ENCODE measurements at regions not wholly inside any gene's neighbourhood (a gene's known extent, or its start where the extent isn't known, plus 50 kb on each side); places are given as distances from the start of the nearest gene placed in this dataset.

GRCh38 chr12:127663716-127664115 is 603.3 kb upstream of the TMEM132C start:
- WGBS, 10 experiments: 44 to 100% (median 66%) methylated on average over 1 to 3 of the region's 3 CpGs; no CpG with 5 or more reads in 2 of the 10 experiments
- Histone ChIP-seq H3K27ac (no peak overlapping the region), H3K4me1 (replicated peaks in 1 of 2) (no peaks in the 10 kb centered on the region), H3K4me3 (no peak overlapping the region)
- no peak for ATAC-seq (replicated peaks in 6 of 8)
- in situ Hi-C loops (cut with MboI; ENCODE audit: low pct_unique_long_range_greater_than_20kb in 2 of 9, low sequenced_read_pairs in 9 of 9, unreplicated experiment in 9 of 9): loop anchor here in 1 of 9 experiments (25.0 kb wide), 1 partner anchor 276 kb away; no protein-coding TSS in a partner anchor

- H3K4me1 ChIP-seq (replicated peaks in 1 of 2): no peaks in the 10 kb centered on the region
- no peak overlapping the region for H3K4me3 ChIP-seq
- in situ Hi-C loops (cut with MboI; ENCODE audit: low pct_unique_long_range_greater_than_20kb in 2 of 9, low sequenced_read_pairs in 9 of 9, unreplicated experiment in 9 of 9): loop anchor here in 1 of 9 experiments (25.0 kb wide), 1 partner anchor 278 kb away; no protein-coding TSS in a partner anchor
- peak in 1 of 8 experiments; percentile 36 for ATAC-seq (replicated peaks in 6 of 8)
- 0 to 80% (median 64%) methylated on average over 1 to 4 of the region's 4 CpGs; no CpG with 5 or more reads in 1 of the 10 experiments for WGBS, 10 experiments
- no peak overlapping the region for H3K27ac ChIP-seq
Observed at GRCh38 chr12:127664901-127665300, 602.1 kb upstream of the TMEM132C start.

GRCh38 chr12:127667131-127667685 is 599.8 kb upstream of the TMEM132C start:
- in situ Hi-C loops (cut with MboI; ENCODE audit: low pct_unique_long_range_greater_than_20kb in 2 of 9, low sequenced_read_pairs in 9 of 9, unreplicated experiment in 9 of 9): loop anchor here in 1 of 9 experiments (25.0 kb wide), 1 partner anchor 280 kb away; no protein-coding TSS in a partner anchor
- WGBS, 10 experiments: 27 to 80% (median 66%) methylated on average over 1 to 3 of the region's 3 CpGs; no CpG with 5 or more reads in 3 of the 10 experiments
- no peaks in the 10 kb centered on the region for H3K4me1 ChIP-seq (replicated peaks in 1 of 2)
- H3K27ac ChIP-seq: no peak overlapping the region
- ATAC-seq (replicated peaks in 6 of 8): peak in 1 of 8 experiments; percentile 85
- H3K4me3 ChIP-seq: no peak overlapping the region

- no peak overlapping the region for H3K27ac ChIP-seq
- 69 to 100% (median 92%) methylated on average over 1 to 4 of the region's 5 CpGs; no CpG with 5 or more reads in 4 of the 10 experiments for WGBS, 10 experiments
- H3K4me3 ChIP-seq: no peak overlapping the region
- no peak for ATAC-seq (replicated peaks in 6 of 8)
- H3K4me1 ChIP-seq (replicated peaks in 1 of 2): no peaks in the 10 kb centered on the region
- in situ Hi-C loops (cut with MboI; ENCODE audit: low pct_unique_long_range_greater_than_20kb in 2 of 9, low sequenced_read_pairs in 9 of 9, unreplicated experiment in 9 of 9): loop anchor here in 2 of 9 experiments (10.0 to 25.0 kb wide), 2 partner anchors 185 to 283 kb away; no protein-coding TSS in a partner anchor
Observed at GRCh38 chr12:127670294-127670693, 596.7 kb upstream of the TMEM132C start.

GRCh38 chr12:127670796-127671195 is 596.2 kb upstream of the TMEM132C start:
- no peak overlapping the region for H3K27ac ChIP-seq
- in situ Hi-C loops (cut with MboI; ENCODE audit: low pct_unique_long_range_greater_than_20kb in 2 of 9, low sequenced_read_pairs in 9 of 9, unreplicated experiment in 9 of 9): loop anchor here in 2 of 9 experiments (10.0 to 25.0 kb wide), 2 partner anchors 186 to 283 kb away; no protein-coding TSS in a partner anchor
- H3K4me3 ChIP-seq: no peak overlapping the region
- WGBS, 10 experiments: 57 to 100% (median 60%) methylated on average over 1 to 4 of the region's 5 CpGs; no CpG with 5 or more reads in 5 of the 10 experiments
- H3K4me1 ChIP-seq (replicated peaks in 1 of 2): no peaks in the 10 kb centered on the region
- no peak for ATAC-seq (replicated peaks in 6 of 8)

- in situ Hi-C loops (cut with MboI; ENCODE audit: low pct_unique_long_range_greater_than_20kb in 2 of 9, low sequenced_read_pairs in 9 of 9, unreplicated experiment in 9 of 9): loop anchor here in 3 of 9 experiments (10.0 to 25.0 kb wide), 4 partner anchors 191 to 386 kb away; no protein-coding TSS in a partner anchor
- WGBS, 10 experiments: 93 to 100% (median 95%) methylated on average over 3 to 6 of the region's 6 CpGs; no CpG with 5 or more reads in 5 of the 10 experiments
Observed at GRCh38 chr12:127675936-127676335, 591.0 kb upstream of the TMEM132C start.

GRCh38 chr12:127677537-127678131 is 589.3 kb upstream of the TMEM132C start:
- no peak overlapping the region for H3K4me3 ChIP-seq
- in situ Hi-C loops (cut with MboI; ENCODE audit: low pct_unique_long_range_greater_than_20kb in 2 of 9, low sequenced_read_pairs in 9 of 9, unreplicated experiment in 9 of 9): loop anchor here in 3 of 9 experiments (10.0 to 25.0 kb wide), 4 partner anchors 193 to 385 kb away; no protein-coding TSS in a partner anchor
- WGBS, 10 experiments: 0 to 82% (median 15%) methylated on average over 1 to 9 of the region's 10 CpGs
- ATAC-seq (replicated peaks in 6 of 8): peak; percentile 47 to 99 (median 84)
- no peaks in the 10 kb centered on the region for H3K4me1 ChIP-seq (replicated peaks in 1 of 2)
- H3K27ac ChIP-seq: no peak overlapping the region

More at GRCh38 chr12:127675936-127676335, 591.0 kb upstream of the TMEM132C start:
- no peak for ATAC-seq (replicated peaks in 6 of 8)
- H3K27ac ChIP-seq: no peak overlapping the region
- H3K4me3 ChIP-seq: no peak overlapping the region
- no peaks in the 10 kb centered on the region for H3K4me1 ChIP-seq (replicated peaks in 1 of 2)

- H3K4me3 ChIP-seq: no peak overlapping the region
- no peak overlapping the region for H3K27ac ChIP-seq
- no peak for ATAC-seq (replicated peaks in 6 of 8)
- 50 to 100% (median 90%) methylated on average over 1 to 2 of the region's 7 CpGs; no CpG with 5 or more reads in 5 of the 10 experiments for WGBS, 10 experiments
- in situ Hi-C loops (cut with MboI; ENCODE audit: low pct_unique_long_range_greater_than_20kb in 2 of 9, low sequenced_read_pairs in 9 of 9, unreplicated experiment in 9 of 9): loop anchor here in 3 of 9 experiments (10.0 to 25.0 kb wide), 4 partner anchors 194 to 383 kb away; no protein-coding TSS in a partner anchor
- H3K4me1 ChIP-seq (replicated peaks in 1 of 2): no peaks in the 10 kb centered on the region
Observed at GRCh38 chr12:127678945-127679344, 588.0 kb upstream of the TMEM132C start.

- in situ Hi-C loops (cut with MboI; ENCODE audit: low pct_unique_long_range_greater_than_20kb in 2 of 9, low sequenced_read_pairs in 9 of 9, unreplicated experiment in 9 of 9): loop anchor here in 2 of 9 experiments (25.0 kb wide), 3 partner anchors 232 to 382 kb away; no protein-coding TSS in a partner anchor
- Histone ChIP-seq H3K27ac (no peak overlapping the region), H3K4me3 (no peak overlapping the region), H3K4me1 (replicated peaks in 1 of 2) (no peaks in the 10 kb centered on the region)
- 52 to 90% (median 73%) methylated on average over 3 to 6 of the region's 6 CpGs for WGBS, 10 experiments
- ATAC-seq (replicated peaks in 6 of 8): no peak
Observed at GRCh38 chr12:127680516-127680915, 586.5 kb upstream of the TMEM132C start.

- Histone ChIP-seq H3K27ac (no peak overlapping the region), H3K4me3 (no peak overlapping the region), H3K4me1 (replicated peaks in 1 of 2) (no peaks in the 10 kb centered on the region)
- no peak for ATAC-seq (replicated peaks in 6 of 8)
- 48 to 92% (median 75%) methylated on average over 1 to 8 of the region's 9 CpGs; no CpG with 5 or more reads in 1 of the 10 experiments for WGBS, 10 experiments
- in situ Hi-C loops (cut with MboI; ENCODE audit: low pct_unique_long_range_greater_than_20kb in 2 of 9, low sequenced_read_pairs in 9 of 9, unreplicated experiment in 9 of 9): loop anchor here in 2 of 9 experiments (25.0 kb wide), 3 partner anchors 231 to 381 kb away; no protein-coding TSS in a partner anchor
Observed at GRCh38 chr12:127681151-127681754, 585.7 kb upstream of the TMEM132C start.

GRCh38 chr12:127685491-127685890 is 581.5 kb upstream of the TMEM132C start:
- ATAC-seq (replicated peaks in 6 of 8): peak in 1 of 8 experiments; percentile 3
- Histone ChIP-seq H3K4me3 (no peak overlapping the region), H3K4me1 (replicated peaks in 1 of 2) (no peaks in the 10 kb centered on the region), H3K27ac (no peak overlapping the region)
- in situ Hi-C loops (cut with MboI; ENCODE audit: low pct_unique_long_range_greater_than_20kb in 2 of 9, low sequenced_read_pairs in 9 of 9, unreplicated experiment in 9 of 9): loop anchor here in 2 of 9 experiments (25.0 kb wide), 3 partner anchors 227 to 377 kb away; no protein-coding TSS in a partner anchor
- WGBS, 10 experiments: 13 to 100% (median 36%) methylated on average over 1 of the region's 2 CpGs; no CpG with 5 or more reads in 3 of the 10 experiments

GRCh38 chr12:127685931-127686330 is 581.0 kb upstream of the TMEM132C start:
- no peak overlapping the region for H3K4me3 ChIP-seq

More at GRCh38 chr12:127685931-127686330, 581.0 kb upstream of the TMEM132C start:
- H3K4me1 ChIP-seq (replicated peaks in 1 of 2): no peaks in the 10 kb centered on the region
- 0 to 100% (median 65%) methylated on average over 3 to 8 of the region's 9 CpGs; no CpG with 5 or more reads in 1 of the 10 experiments for WGBS, 10 experiments
- peak in 3 of 8 experiments; percentile 52 to 70 (median 64) for ATAC-seq (replicated peaks in 6 of 8)
- in situ Hi-C loops (cut with MboI; ENCODE audit: low pct_unique_long_range_greater_than_20kb in 2 of 9, low sequenced_read_pairs in 9 of 9, unreplicated experiment in 9 of 9): loop anchor here in 2 of 9 experiments (25.0 kb wide), 3 partner anchors 226 to 376 kb away; no protein-coding TSS in a partner anchor
- no peak overlapping the region for H3K27ac ChIP-seq

Measured in motor neuron (in vitro differentiated cells).